T-helper 2 cell (primary cell): ENCODE measurements at regions not wholly inside any gene's neighbourhood (a gene's known extent, or its start where the extent isn't known, plus 50 kb on each side); places are given as distances from the start of the nearest gene placed in this dataset.
"Not testable (repeated sequence)": the region's sequence is repeated elsewhere in the genome, so short reads cannot be mapped to it uniquely, and the experiment has no call there.

Source experiments
- DNase-seq, 5 experiments: peaks; one replicate each; pipeline versions ENCODE4 v3.0.0 to v3.0.0-alpha.2; 2012 to 2022

GRCh38 chr2:88396209-88396608 is 56.3 kb downstream of the FOXI3 start:
- no peak for DNase-seq

- DNase-seq: no peak
Measured at GRCh38 chr2:88377641-88377991, 74.9 kb downstream of the FOXI3 start.

GRCh38 chr2:88372042-88372441 is 80.5 kb downstream of the FOXI3 start:
- DNase-seq: no peak

DNA sequence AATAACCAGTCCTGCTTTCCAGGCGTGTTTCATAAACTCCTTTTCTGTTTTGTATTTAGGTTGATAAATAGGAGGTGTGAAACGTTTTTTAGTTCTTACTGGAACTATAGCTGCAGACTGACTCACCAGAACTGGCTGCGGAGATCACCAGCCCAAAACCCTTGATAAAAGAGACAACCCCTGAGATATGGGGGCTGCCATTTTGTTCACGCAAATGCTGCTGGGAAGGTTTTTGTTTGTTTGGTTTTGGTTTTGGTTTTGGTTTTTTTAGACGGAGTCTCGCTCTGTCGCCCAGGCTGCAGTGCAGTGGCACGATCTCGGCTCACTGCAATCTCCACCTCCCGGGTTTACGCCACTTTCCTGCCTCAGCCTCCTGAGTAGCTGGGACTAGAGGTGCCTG is 87.1 kb downstream of the FOXI3 start:
- not testable (repeated sequence) for DNase-seq

- no peak for DNase-seq
Measured at GRCh38 chr2:88355486-88355885, 97.0 kb downstream of the FOXI3 start.

GRCh38 chr2:88351249-88351601 is 101.3 kb downstream of the FOXI3 start:
- no peak for DNase-seq

- DNase-seq: peak; percentile 18 to 62 (median 50)
Measured at GRCh38 chr2:88350331-88351248, 101.9 kb downstream of the FOXI3 start.

DNA sequence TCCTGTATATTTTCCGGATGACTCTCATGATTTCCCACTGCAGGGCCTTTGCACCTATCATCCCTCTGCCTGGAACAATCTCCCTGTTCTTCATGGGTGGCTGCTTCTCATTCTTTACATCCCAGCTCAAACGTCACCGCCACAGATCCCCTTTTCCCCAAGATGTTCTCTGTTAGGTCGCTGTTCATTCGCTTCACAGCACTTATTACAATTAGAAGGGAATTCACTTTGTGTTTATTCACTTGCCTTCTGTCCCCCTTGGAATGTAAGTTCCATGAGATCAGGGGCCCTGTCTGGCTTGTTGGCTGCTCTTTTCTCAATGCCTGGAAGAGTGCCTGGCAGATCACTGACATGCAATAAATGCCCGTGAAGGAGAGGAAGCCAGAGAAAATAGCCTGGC is 106.7 kb downstream of the FOXI3 start:
- DNase-seq: no peak

DNA sequence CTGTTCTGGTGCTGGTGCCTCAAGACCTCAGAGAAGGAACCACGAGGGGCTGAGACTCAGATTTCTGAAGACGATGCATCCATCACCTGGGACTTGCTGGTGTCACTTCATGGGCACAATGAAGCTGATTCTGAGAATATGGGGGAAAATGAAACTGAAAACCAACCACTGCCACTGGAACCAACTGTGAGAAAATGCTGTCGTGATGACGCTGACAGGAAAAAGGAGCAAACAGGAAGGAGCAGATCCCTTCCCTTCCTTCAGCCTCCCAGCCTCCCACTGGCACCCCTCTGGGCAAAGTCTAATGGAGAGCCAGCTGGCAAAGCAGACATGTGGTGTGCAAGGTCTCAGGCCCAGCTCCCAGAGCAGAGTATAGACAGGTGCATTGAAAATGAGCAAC is 109.7 kb downstream of the FOXI3 start:
- DNase-seq: peak in 1 of 5 experiments; percentile 44

- no peak for DNase-seq
Measured at GRCh38 chr2:88334418-88334817, 118.1 kb downstream of the FOXI3 start.

- no peak for DNase-seq
Measured at GRCh38 chr2:88331239-88331638, 121.3 kb downstream of the FOXI3 start.

DNA sequence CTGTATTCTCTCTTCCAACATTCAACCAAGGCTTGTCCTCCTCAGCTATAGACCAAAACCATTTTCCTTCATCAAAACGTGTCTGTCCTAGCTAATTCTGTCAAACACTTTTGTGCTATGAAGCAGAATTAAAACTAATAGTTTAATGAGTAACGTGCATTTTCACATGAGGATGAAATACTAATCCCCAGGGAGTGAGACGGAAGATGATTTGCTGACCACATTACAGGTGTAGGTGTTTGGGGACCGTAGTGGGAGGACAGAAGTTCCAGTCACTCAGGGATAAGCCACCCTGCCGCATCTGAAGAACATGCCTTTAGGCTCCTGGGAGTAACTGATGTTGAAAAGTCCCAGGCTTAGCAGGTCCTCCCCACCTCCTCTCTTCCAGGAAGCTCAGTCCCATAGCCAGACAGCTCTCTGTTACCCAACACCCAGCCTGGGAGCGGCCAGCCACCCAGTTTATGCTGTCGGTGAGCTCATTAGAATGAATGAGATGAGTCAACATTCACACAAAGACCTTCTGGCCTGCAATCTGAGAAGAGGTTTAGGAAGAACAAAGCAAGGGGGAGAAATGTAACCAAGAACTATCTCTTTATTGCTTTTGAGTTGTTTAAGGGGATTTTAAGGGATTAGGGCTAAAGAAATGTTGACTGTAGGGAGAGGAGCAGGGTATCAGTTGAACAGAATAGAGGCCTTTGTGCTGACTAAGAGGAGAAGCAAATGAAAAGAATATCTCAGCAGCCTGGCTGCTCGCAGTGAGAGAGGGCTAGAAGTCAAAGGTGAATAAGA is 122.5 kb downstream of the FOXI3 start:
- no peak for DNase-seq

DNA sequence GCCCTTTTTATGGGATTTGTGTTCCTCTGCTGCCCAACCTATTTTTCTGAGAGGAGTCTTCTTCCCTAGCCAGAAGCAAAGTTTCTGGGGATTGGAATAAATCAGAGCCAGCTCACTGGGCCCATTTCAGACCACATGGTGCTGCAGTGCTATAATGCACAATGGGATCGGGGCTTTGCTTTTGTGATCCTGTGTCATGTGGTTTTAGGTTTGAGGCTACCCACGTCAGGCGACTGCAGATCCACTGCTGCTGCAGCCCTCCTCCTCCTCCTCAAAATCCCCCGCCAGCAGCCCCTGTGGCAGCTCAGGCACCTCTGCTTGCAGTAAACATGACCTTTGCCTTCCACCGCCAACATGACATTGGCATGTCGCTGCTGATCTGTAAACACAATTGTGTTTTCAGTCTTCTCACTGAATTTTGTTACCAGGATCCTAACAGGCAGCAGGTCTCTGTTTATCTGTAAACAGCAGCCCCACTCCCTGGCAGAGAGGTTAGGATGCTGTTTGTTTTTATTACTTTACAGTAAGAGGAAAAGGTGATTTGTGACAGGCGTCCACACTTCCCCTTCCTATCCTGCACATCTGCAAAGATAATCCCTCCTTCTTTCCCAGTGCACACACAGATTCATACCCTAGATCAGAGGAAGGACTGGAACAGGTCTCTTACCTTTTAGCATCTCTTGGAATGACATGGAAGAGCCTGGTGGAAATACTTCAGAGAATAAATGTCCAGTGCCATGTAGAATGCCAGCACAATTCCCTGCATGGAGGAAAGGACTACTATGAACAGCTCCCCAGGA is 130.8 kb downstream of the FOXI3 start:
- no peak for DNase-seq

DNA sequence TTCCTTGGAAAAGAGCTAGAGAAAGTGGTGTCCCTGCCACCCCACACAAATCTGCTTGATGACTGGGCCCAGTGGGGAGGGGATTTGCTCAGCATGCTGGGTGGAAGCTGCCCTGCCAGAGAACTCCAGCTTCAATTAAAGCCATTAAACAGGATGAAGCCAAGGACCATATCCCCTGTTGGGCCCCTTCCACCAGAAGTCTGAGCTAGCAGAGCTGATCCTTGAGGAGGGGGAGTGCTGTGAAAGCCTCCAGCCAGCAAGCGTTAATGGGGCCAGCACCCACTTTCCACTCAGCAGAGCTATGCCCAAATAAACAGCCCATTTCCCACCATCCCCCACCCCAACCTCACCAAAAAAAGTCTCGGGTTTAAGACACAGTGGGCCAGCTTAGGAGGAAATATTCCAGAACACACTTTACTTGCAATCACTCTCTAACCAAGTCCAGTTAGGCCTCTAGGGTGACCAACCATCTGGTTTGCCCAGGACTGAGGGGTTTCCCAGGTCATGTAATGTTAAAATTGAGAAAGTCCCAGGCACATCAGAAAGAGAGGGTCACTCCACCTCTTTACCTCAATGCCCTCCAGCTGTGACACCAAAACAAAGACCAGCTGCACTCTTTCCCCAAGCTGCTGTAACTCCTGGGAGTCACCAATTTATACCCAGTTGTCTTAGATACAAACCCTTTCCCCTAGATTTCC is 132.3 kb downstream of the FOXI3 start:
- no peak for DNase-seq

DNA sequence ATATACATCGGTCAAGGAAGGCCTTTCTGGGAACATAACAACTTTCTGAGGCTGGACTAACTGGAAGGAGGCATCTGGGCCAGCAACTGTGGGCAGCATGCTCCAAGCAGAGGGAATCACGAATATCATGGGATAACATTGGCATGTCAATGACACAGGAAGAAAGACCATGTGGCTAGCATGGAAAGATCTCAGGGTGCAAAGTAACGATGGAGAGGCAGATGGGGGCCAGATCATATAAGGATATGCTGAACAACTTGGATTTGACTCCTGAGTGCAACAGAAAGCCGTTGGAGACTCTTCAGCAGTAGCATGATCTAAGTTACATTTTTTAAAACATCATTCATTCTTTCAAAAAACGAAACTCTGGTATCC is 133.6 kb downstream of the FOXI3 start:
- no peak for DNase-seq

- no peak for DNase-seq
Measured at GRCh38 chr2:88318071-88318955, 134.2 kb downstream of the FOXI3 start.

GRCh38 chr2:88310787-88311186 is 140.6 kb downstream of the THNSL2 start:
- DNase-seq: no peak

DNA sequence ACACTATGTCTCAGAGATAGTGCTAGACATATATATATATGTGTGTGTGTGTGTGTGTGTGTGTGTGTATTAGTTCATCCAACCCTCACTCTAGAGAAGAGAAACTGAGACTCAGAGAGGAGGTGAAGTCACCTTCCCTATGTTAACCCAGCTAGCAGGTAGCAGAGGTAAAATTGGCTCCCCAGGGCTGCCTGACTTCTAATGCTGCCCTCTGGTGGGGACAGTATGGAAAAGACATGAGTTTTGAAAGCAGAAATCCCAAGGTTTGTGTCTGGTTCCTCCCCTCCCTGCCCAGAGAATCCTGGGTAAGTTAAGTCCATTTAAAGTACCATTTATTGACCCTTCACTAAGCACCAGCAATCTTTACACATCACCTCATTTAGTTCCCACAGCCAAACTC is 137.7 kb downstream of the THNSL2 start:
- DNase-seq: peak in 1 of 5 experiments; percentile 4

GRCh38 chr2:88303865-88304264 is 133.7 kb downstream of the THNSL2 start:
- DNase-seq: no peak

DNA sequence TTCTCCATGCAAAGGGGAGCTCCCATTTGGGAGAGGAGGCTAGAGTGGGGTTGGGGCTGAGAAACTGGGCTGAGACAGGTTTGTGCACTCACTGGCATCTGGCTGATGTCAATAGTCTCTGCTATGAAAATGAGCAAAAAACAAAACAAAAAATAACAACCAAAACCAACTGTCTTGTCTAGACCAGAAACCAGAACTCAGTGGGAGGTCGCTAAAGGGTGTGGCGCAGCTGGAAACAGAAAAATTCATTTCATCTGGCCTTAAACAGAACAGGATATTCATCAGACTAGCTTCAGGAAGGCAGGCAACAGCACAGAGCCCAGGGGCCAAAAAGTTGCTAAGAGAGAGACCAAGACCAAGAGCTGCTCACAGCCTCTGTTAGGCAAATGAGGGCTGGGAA is 126.1 kb downstream of the THNSL2 start:
- no peak for DNase-seq

GRCh38 chr2:88283886-88284592 is 113.9 kb downstream of the THNSL2 start:
- no peak for DNase-seq
